Smooth muscle cell (in vitro differentiated cells): ENCODE measurements at regions not wholly inside any gene's neighbourhood (a gene's known extent, or its start where the extent isn't known, plus 50 kb on each side); places are given as distances from the start of the nearest gene placed in this dataset.

Experiments used
- DNase-seq: peaks from one replicate; lab custom pipeline; 2025; ENCODE audit not compliant: unreplicated experiment; lab: John Stamatoyannopoulos, UW
- H2AFZ ChIP-seq: fragments of 200-600 bp; sonication (generic); 2 replicates; pipeline ENCODE4 v1.6.0; 2016; ENCODE audit warnings: antibody characterized with exemption, low read depth, mild to moderate bottlenecking
- H3F3A ChIP-seq: fragments of 200-600 bp; sonication (generic); 2 replicates; pipeline ENCODE4 v1.6.0; 2017; ENCODE audit warnings: antibody characterized with exemption, low read depth
- H3K27ac ChIP-seq: fragments of 200-600 bp; sonication (generic); 2 replicates; pipeline ENCODE4 v1.5.1; 2016; ENCODE audit warnings: low read depth, mild to moderate bottlenecking
- H3K27me3 ChIP-seq: fragments of 200-600 bp; sonication (generic); 2 replicates; pipeline ENCODE4 v1.6.1; 2016; ENCODE audit warnings: low read depth, mild to moderate bottlenecking
- H3K36me3 ChIP-seq: fragments of 200-600 bp; sonication (generic); 2 replicates; pipeline ENCODE4 v1.5.1; 2016; ENCODE audit warnings: low read depth
- H3K4me1 ChIP-seq: fragments of 200-600 bp; sonication (generic); 2 replicates; pipeline ENCODE4 v1.5.1; 2016; ENCODE audit warnings: low read depth
- H3K4me2 ChIP-seq: fragments of 200-600 bp; sonication (generic); 2 replicates; pipeline ENCODE4 v1.6.0; 2016; ENCODE audit warnings: mild to moderate bottlenecking
- H3K4me3 ChIP-seq: fragments of 200-600 bp; sonication (generic); 2 replicates; pipeline ENCODE4 v1.5.1; 2016; ENCODE audit warnings: mild to moderate bottlenecking
- H3K79me2 ChIP-seq: fragments of 200-600 bp; sonication (generic); 2 replicates; pipeline ENCODE4 v1.6.0; 2016; ENCODE audit warnings: low read depth, mild to moderate bottlenecking
- H3K9ac ChIP-seq: fragments of 200-600 bp; sonication (generic); 2 replicates; pipeline ENCODE4 v1.6.0; 2016; ENCODE audit warnings: low read depth
- H3K9me3 ChIP-seq: fragments of 200-600 bp; sonication (generic); replicated peaks from 2 replicates; pipeline ENCODE4 v1.5.1; 2016; ENCODE audit warnings: low read depth
- H4K20me1 ChIP-seq: fragments of 200-600 bp; sonication (generic); 2 replicates; pipeline ENCODE4 v1.6.0; 2016; ENCODE audit warnings: low read depth
- CTCF ChIP-seq: fragments of 200-600 bp; sonication (generic); IDR thresholded peaks from 2 replicates; pipeline ENCODE4 v1.5.1; 2017; ENCODE audit warnings: borderline replicate concordance, mild to moderate bottlenecking, antibody characterized with exemption; ENCODE audit not compliant: insufficient read depth, poor library complexity, severe bottlenecking
- WGBS: methylation state at CpG from one replicate; pipeline ENCODE4 v1.1.7; 2016; ENCODE audit warnings: low lambda C conversion rate; 5-methylcytosine and 5-hydroxymethylcytosine counted together

- Histone ChIP-seq H3K79me2 (no peaks in the 10 kb centered on the region), H3K4me3 (no peak overlapping the region), H3K4me1 (peaks cover 15% of the 10 kb centered on the region), H3K27me3 (no peaks in the 10 kb centered on the region), H3K9me3 (no peaks in the 10 kb centered on the region), H3K4me2 (no peak overlapping the region), H3K27ac (no peak overlapping the region), H3K36me3 (no peaks in the 10 kb centered on the region), H2AFZ (no peak overlapping the region), H3K9ac (no peak overlapping the region), H3F3A (no peaks in the 10 kb centered on the region), H4K20me1 (no peaks in the 10 kb centered on the region)
- 40% methylated on average over 8 of the region's 8 CpGs for WGBS
- no peak for DNase-seq
- TF ChIP-seq CTCF: no peak
Observed at GRCh38 chr3:55128225-55128823, 200.5 kb upstream of the LRTM1 start.

- H3K4me3 ChIP-seq: no peak overlapping the region
- no peak overlapping the region for H3K9ac ChIP-seq
- H3K4me1 ChIP-seq: peaks cover 15% of the 10 kb centered on the region
- no peak for TF ChIP-seq CTCF
- no peaks in the 10 kb centered on the region for H3F3A ChIP-seq
- no peaks in the 10 kb centered on the region for H3K36me3 ChIP-seq
- no peak overlapping the region for H3K4me2 ChIP-seq
- no peak overlapping the region for H2AFZ ChIP-seq
- no peaks in the 10 kb centered on the region for H3K27me3 ChIP-seq
- H3K9me3 ChIP-seq: no peaks in the 10 kb centered on the region
- no peaks in the 10 kb centered on the region for H3K79me2 ChIP-seq
- H4K20me1 ChIP-seq: no peaks in the 10 kb centered on the region
- no peak for DNase-seq
- 85% methylated on average over 4 of the region's 4 CpGs for WGBS
- H3K27ac ChIP-seq: no peak overlapping the region
Observed at GRCh38 chr3:55127565-55127964, 199.7 kb upstream of the LRTM1 start.

GRCh38 chr3:55124371-55124770, 196.5 kb upstream of the LRTM1 start:
- 55% methylated on average over 4 of the region's 4 CpGs for WGBS
- H2AFZ ChIP-seq: no peak overlapping the region
- H3K9ac ChIP-seq: no peak overlapping the region
- no peak for DNase-seq
- H3K4me1 ChIP-seq: peaks cover 15% of the 10 kb centered on the region
- no peaks in the 10 kb centered on the region for H4K20me1 ChIP-seq
- H3F3A ChIP-seq: no peaks in the 10 kb centered on the region
- H3K27me3 ChIP-seq: no peaks in the 10 kb centered on the region
- H3K79me2 ChIP-seq: no peaks in the 10 kb centered on the region
- H3K4me2 ChIP-seq: no peak overlapping the region
- no peak overlapping the region for H3K27ac ChIP-seq
- no peaks in the 10 kb centered on the region for H3K36me3 ChIP-seq
- H3K9me3 ChIP-seq: no peaks in the 10 kb centered on the region
- no peak for TF ChIP-seq CTCF
- H3K4me3 ChIP-seq: no peak overlapping the region
